Caco-2 (cell line): ENCODE measurements at regions not wholly inside any gene's neighbourhood (a gene's known extent, or its start where the extent isn't known, plus 50 kb on each side); places are given as distances from the start of the nearest gene placed in this dataset.

Source experiments
- BruUV-seq: library from RNA; stranded (reverse); fragments of 400-500 nt; replicated peaks from 2 replicates; lab custom pipeline; 2021; lab: Mats Ljungman, UMichigan
- CTCF ChIA-PET: fragments of 300-600 bp; sonication (Branson Sonifier 250); formaldehyde crosslinking; loops from one replicate; lab custom pipeline; 2022; ENCODE audit warnings: antibody characterized with exemption; lab: Charles Lee
- POLR2A ChIA-PET: fragments of 300-600 bp; sonication (Branson Sonifier 250); formaldehyde crosslinking; loops from one replicate; lab custom pipeline; 2022; ENCODE audit warnings: antibody characterized with exemption; lab: Charles Lee
- DNase-seq, 2 experiments: peaks; one replicate each; pipeline versions ENCODE4 v3.0.0 to v3.0.0-alpha.2; 2020 to 2022
- H3K27me3 ChIP-seq: replicated peaks from 2 replicates; pipeline ENCODE4 v1.6.0; 2011; ENCODE audit warnings: low read length; ENCODE audit not compliant: control insufficient read depth, insufficient read depth
- H3K36me3 ChIP-seq: 2 replicates; pipeline ENCODE4 v1.5.1; 2011; ENCODE audit warnings: low read length; ENCODE audit not compliant: control insufficient read depth, insufficient read depth
- H3K4me1 ChIP-seq: fragments of 250-450 bp; sonication (Bioruptor Pico); 2 replicates; pipeline ENCODE4 v1.5.1; 2020; ENCODE audit warnings: mild to moderate bottlenecking
- H3K4me3 ChIP-seq: 2 replicates; pipeline ENCODE4 v1.5.1; 2011; ENCODE audit warnings: low read depth, mild to moderate bottlenecking, control low read depth, low read length
- H3K9me3 ChIP-seq: fragments of 250-450 bp; sonication (Bioruptor Pico); 2 replicates; pipeline ENCODE4 v1.5.1; 2020; ENCODE audit warnings: mild to moderate bottlenecking, moderate library complexity
- H3K27ac Mint-ChIP-seq: one replicate; pipeline ENCODE4 v1.8.0; 2022; ENCODE audit warnings: mixed read lengths; ENCODE audit not compliant: unreplicated experiment
- H3K27me3 Mint-ChIP-seq: one replicate; pipeline ENCODE4 v1.8.0; 2022; ENCODE audit warnings: mixed read lengths; ENCODE audit not compliant: insufficient read depth, unreplicated experiment
- H3K36me3 Mint-ChIP-seq: one replicate; pipeline ENCODE4 v1.8.0; 2022; ENCODE audit warnings: mild to moderate bottlenecking, mixed read lengths; ENCODE audit not compliant: insufficient read depth, unreplicated experiment
- H3K4me1 Mint-ChIP-seq: one replicate; pipeline ENCODE4 v1.8.0; 2022; ENCODE audit warnings: low read depth, mixed read lengths; ENCODE audit not compliant: unreplicated experiment
- H3K4me3 Mint-ChIP-seq: one replicate; pipeline ENCODE4 v1.8.0; 2022; ENCODE audit warnings: mild to moderate bottlenecking, moderate library complexity, mixed read lengths; ENCODE audit not compliant: unreplicated experiment
- H3K9me3 Mint-ChIP-seq: one replicate; pipeline ENCODE4 v1.8.0; 2022; ENCODE audit warnings: mixed read lengths; ENCODE audit not compliant: unreplicated experiment
- CTCF ChIP-seq, 2 experiments: fragments of 200-600 bp in 1 of 2; IDR thresholded peaks; 1 replicate in 1 of 2; 2 replicates in 1 of 2; pipeline versions ENCODE4 v1.5.1 to v1.8.0; 2011 to 2022; ENCODE audit warnings: antibody characterized with exemption in 1 of 2, control low read depth in 1 of 2, inconsistent platforms in 1 of 2, low read depth in 1 of 2, low read length in 1 of 2, mild to moderate bottlenecking in 1 of 2, moderate library complexity in 1 of 2; ENCODE audit not compliant: insufficient read depth in 1 of 2, severe bottlenecking in 1 of 2, unreplicated experiment in 1 of 2
- intact Hi-C: fragments of 100-400 bp; cut with micrococcal nuclease; formaldehyde crosslinking; loops from one replicate; pipeline ENCODE4 v1.10.0; 2022; ENCODE audit not compliant: unreplicated experiment

- peak; percentile 56 to 62 for TF ChIP-seq CTCF (IDR thresholded peaks at IDR 0.05; ENCODE audit: insufficient read depth in 1 of 2, low read depth in 1 of 2, low read length in 1 of 2, severe bottlenecking in 1 of 2, unreplicated experiment in 1 of 2)
- Histone ChIP-seq H3K4me1 (no peaks in the 10 kb centered on the region), H3K27me3 (no peaks in the 10 kb centered on the region), H3K36me3 (no peaks in the 10 kb centered on the region), H3K4me3 (no peak overlapping the region), H3K9me3 (no peaks in the 10 kb centered on the region)
- no peak overlapping the region for H3K4me3 Mint-ChIP-seq
- H3K9me3 Mint-ChIP-seq: no peaks in the 10 kb centered on the region
- H3K27me3 Mint-ChIP-seq: peaks cover 7% of the 10 kb centered on the region
- H3K4me1 Mint-ChIP-seq: no peaks in the 10 kb centered on the region
- BruUV-seq: no TSS peak
- no peaks in the 10 kb centered on the region for H3K36me3 Mint-ChIP-seq
- CTCF ChIA-PET: interaction anchor here (0.6 to 1.8 kb wide), 3 partner anchors 14 to 18 kb away, joined by 3 to 27 read pairs (median 4); no protein-coding TSS in a partner anchor
- H3K27ac Mint-ChIP-seq: no peak overlapping the region
- DNase-seq: peak in 1 of 2 experiments; percentile 36
- intact Hi-C loops: loop anchor here (1.0 kb wide), 1 partner anchor 16 kb away; no protein-coding TSS in a partner anchor
- POLR2A ChIA-PET: no interaction called here
These were observed 411.0 kb upstream of the OR4E1 start for GRCh38 chr14:22084393-22085281.

- Mint-ChIP-seq H3K4me3 (no peak overlapping the region), H3K4me1 (no peaks in the 10 kb centered on the region), H3K9me3 (no peaks in the 10 kb centered on the region), H3K27me3 (peaks cover 12% of the 10 kb centered on the region), H3K27ac (no peak overlapping the region), H3K36me3 (no peaks in the 10 kb centered on the region)
- Histone ChIP-seq H3K9me3 (no peaks in the 10 kb centered on the region), H3K4me3 (no peak overlapping the region), H3K36me3 (no peaks in the 10 kb centered on the region), H3K27me3 (no peaks in the 10 kb centered on the region), H3K4me1 (no peaks in the 10 kb centered on the region)
- BruUV-seq: no TSS peak
- TF ChIP-seq CTCF (IDR thresholded peaks at IDR 0.05; ENCODE audit: insufficient read depth in 1 of 2, low read depth in 1 of 2, low read length in 1 of 2, severe bottlenecking in 1 of 2, unreplicated experiment in 1 of 2): no peak
- intact Hi-C loops: no loop called here
- DNase-seq: no peak
- ChIA-PET POLR2A (no interaction called here), CTCF (no interaction called here)
These were observed 407.7 kb upstream of the OR4E1 start for GRCh38 chr14:22081337-22081736.

- Histone ChIP-seq H3K36me3 (no peaks in the 10 kb centered on the region), H3K27me3 (no peaks in the 10 kb centered on the region), H3K9me3 (no peaks in the 10 kb centered on the region), H3K4me1 (no peaks in the 10 kb centered on the region), H3K4me3 (no peak overlapping the region)
- no peak for TF ChIP-seq CTCF (IDR thresholded peaks at IDR 0.05; ENCODE audit: insufficient read depth in 1 of 2, low read depth in 1 of 2, low read length in 1 of 2, severe bottlenecking in 1 of 2, unreplicated experiment in 1 of 2)
- no peak overlapping the region for H3K27ac Mint-ChIP-seq
- ChIA-PET CTCF (interaction anchor here (0.6 kb wide), 1 partner anchor 85 kb away, joined by 4 read pairs; no protein-coding TSS in a partner anchor), POLR2A (no interaction called here)
- H3K9me3 Mint-ChIP-seq: no peaks in the 10 kb centered on the region
- no peaks in the 10 kb centered on the region for H3K4me1 Mint-ChIP-seq
- BruUV-seq: no TSS peak
- no peak overlapping the region for H3K4me3 Mint-ChIP-seq
- intact Hi-C loops: no loop called here
- peaks cover 12% of the 10 kb centered on the region for H3K27me3 Mint-ChIP-seq
- H3K36me3 Mint-ChIP-seq: no peaks in the 10 kb centered on the region
- DNase-seq: no peak
These were observed 406.1 kb upstream of the OR4E1 start for GRCh38 chr14:22079766-22080165.
